ENCODE measurements at regions not wholly inside any gene's neighbourhood (a gene's known extent, or its start where the extent isn't known, plus 50 kb on each side); places are given as distances from the start of the nearest gene placed in this dataset.

GRCh38 chr5:68443091-68443490 lies 227.5 kb downstream of the PIK3R1 start:
- no peaks in the 10 kb centered on the region for H3K27me3 ChIP-seq (ENCODE audit: insufficient read depth, low read length, poor library complexity)
- ATAC-seq (ENCODE audit: insufficient read depth, low read depth) (no peak), DNase-seq (no peak)
- no peak overlapping the region for H3K4me3 ChIP-seq (ENCODE audit: low read depth in 1 of 2, low read length in 2 of 2)
- no peaks in the 10 kb centered on the region for H4K20me1 ChIP-seq (ENCODE audit: insufficient read depth, low read length)
- H2AFZ ChIP-seq (ENCODE audit: low read depth, low read length), result no peak overlapping the region
- TF ChIP-seq, protein P1, sequence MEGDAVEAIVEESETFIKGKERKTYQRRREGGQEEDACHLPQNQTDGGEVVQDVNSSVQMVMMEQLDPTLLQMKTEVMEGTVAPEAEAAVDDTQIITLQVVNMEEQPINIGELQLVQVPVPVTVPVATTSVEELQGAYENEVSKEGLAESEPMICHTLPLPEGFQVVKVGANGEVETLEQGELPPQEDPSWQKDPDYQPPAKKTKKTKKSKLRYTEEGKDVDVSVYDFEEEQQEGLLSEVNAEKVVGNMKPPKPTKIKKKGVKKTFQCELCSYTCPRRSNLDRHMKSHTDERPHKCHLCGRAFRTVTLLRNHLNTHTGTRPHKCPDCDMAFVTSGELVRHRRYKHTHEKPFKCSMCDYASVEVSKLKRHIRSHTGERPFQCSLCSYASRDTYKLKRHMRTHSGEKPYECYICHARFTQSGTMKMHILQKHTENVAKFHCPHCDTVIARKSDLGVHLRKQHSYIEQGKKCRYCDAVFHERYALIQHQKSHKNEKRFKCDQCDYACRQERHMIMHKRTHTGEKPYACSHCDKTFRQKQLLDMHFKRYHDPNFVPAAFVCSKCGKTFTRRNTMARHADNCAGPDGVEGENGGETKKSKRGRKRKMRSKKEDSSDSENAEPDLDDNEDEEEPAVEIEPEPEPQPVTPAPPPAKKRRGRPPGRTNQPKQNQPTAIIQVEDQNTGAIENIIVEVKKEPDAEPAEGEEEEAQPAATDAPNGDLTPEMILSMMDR (IDR thresholded peaks at IDR 0.05; ENCODE audit: borderline replicate concordance, extremely low read depth, low read length, poor library complexity, severe bottlenecking), result no peak
- TF ChIP-seq EZH2 (IDR thresholded peaks at IDR 0.05; ENCODE audit: borderline replicate concordance, low read depth, low read length, severe bottlenecking), result no peak
- no peaks in the 10 kb centered on the region for H3K9me3 ChIP-seq (ENCODE audit: insufficient read depth, low read length, severe bottlenecking)
- no peak overlapping the region for H3K4me2 ChIP-seq (ENCODE audit: insufficient read depth, low read length)
- H3K27ac ChIP-seq (ENCODE audit: low read length), result no peak overlapping the region
- no peaks in the 10 kb centered on the region for H3K36me3 ChIP-seq (ENCODE audit: insufficient read depth, low read length)
- H3K9ac ChIP-seq (ENCODE audit: low read depth, low read length), result no peak overlapping the region
- no peaks in the 10 kb centered on the region for H3K79me2 ChIP-seq (ENCODE audit: insufficient read depth, low read length)
- H3K4me1 ChIP-seq (ENCODE audit: insufficient read depth, low read length), result peaks cover 20% of the 10 kb centered on the region

DNA sequence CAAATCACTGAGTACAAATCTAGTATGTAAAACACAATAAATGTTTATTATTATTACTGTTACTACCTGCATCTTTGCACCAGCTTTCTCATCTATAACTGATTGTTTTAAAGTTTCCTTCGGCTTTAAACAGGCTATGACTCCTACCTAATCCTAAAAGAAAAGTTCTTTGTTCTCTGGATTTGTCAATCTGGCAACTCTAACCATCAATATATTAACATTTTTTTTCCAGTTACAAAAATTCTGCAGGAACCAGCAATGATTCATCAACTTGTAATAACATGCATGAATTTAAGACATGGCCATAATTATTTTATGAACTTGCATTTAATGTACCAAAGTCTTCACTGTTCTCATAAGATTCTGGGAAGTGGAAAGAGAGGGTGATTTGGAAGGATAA lies 228.5 kb downstream of the PIK3R1 start:
- Histone ChIP-seq H3K4me1 (ENCODE audit: insufficient read depth, low read length) (peaks cover 20% of the 10 kb centered on the region), H2AFZ (ENCODE audit: low read depth, low read length) (no peak overlapping the region), H4K20me1 (ENCODE audit: insufficient read depth, low read length) (no peaks in the 10 kb centered on the region), H3K79me2 (ENCODE audit: insufficient read depth, low read length) (no peaks in the 10 kb centered on the region), H3K27me3 (ENCODE audit: insufficient read depth, low read length, poor library complexity) (no peaks in the 10 kb centered on the region), H3K4me3 (ENCODE audit: low read depth in 1 of 2, low read length in 2 of 2) (no peak overlapping the region), H3K9me3 (ENCODE audit: insufficient read depth, low read length, severe bottlenecking) (no peaks in the 10 kb centered on the region), H3K4me2 (ENCODE audit: insufficient read depth, low read length) (no peak overlapping the region), H3K36me3 (ENCODE audit: insufficient read depth, low read length) (no peaks in the 10 kb centered on the region), H3K27ac (ENCODE audit: low read length) (no peak overlapping the region), H3K9ac (ENCODE audit: low read depth, low read length) (no peak overlapping the region)
- DNase-seq, result no peak
- ATAC-seq (ENCODE audit: insufficient read depth, low read depth), result no peak
- TF ChIP-seq, protein P1 (IDR thresholded peaks at IDR 0.05; ENCODE audit: borderline replicate concordance, extremely low read depth, low read length, poor library complexity, severe bottlenecking), result no peak
- TF ChIP-seq EZH2 (IDR thresholded peaks at IDR 0.05; ENCODE audit: borderline replicate concordance, low read depth, low read length, severe bottlenecking), result no peak

- H3K79me2 ChIP-seq (ENCODE audit: insufficient read depth, low read length), result no peaks in the 10 kb centered on the region
- no peak overlapping the region for H3K9ac ChIP-seq (ENCODE audit: low read depth, low read length)
- H4K20me1 ChIP-seq (ENCODE audit: insufficient read depth, low read length), result no peaks in the 10 kb centered on the region
- no peak overlapping the region for H3K4me3 ChIP-seq (ENCODE audit: low read depth in 1 of 2, low read length in 2 of 2)
- no peak for ATAC-seq (ENCODE audit: insufficient read depth, low read depth)
- H3K4me2 ChIP-seq (ENCODE audit: insufficient read depth, low read length), result no peak overlapping the region
- no peak overlapping the region for H3K27ac ChIP-seq (ENCODE audit: low read length)
- DNase-seq, result no peak
- H2AFZ ChIP-seq (ENCODE audit: low read depth, low read length), result no peak overlapping the region
- H3K36me3 ChIP-seq (ENCODE audit: insufficient read depth, low read length), result no peaks in the 10 kb centered on the region
- peaks cover 20% of the 10 kb centered on the region for H3K4me1 ChIP-seq (ENCODE audit: insufficient read depth, low read length)
- TF ChIP-seq, protein P1 (IDR thresholded peaks at IDR 0.05; ENCODE audit: borderline replicate concordance, extremely low read depth, low read length, poor library complexity, severe bottlenecking), result no peak
- no peak for TF ChIP-seq EZH2 (IDR thresholded peaks at IDR 0.05; ENCODE audit: borderline replicate concordance, low read depth, low read length, severe bottlenecking)
- no peaks in the 10 kb centered on the region for H3K9me3 ChIP-seq (ENCODE audit: insufficient read depth, low read length, severe bottlenecking)
- H3K27me3 ChIP-seq (ENCODE audit: insufficient read depth, low read length, poor library complexity), result no peaks in the 10 kb centered on the region
These were observed 229.3 kb downstream of the PIK3R1 start for GRCh38 chr5:68444833-68445232.

Data from DND-41 (cell line).